Mesenchymal stem cell (in vitro differentiated cells and primary cell): ENCODE measurements at regions not wholly inside any gene's neighbourhood (a gene's known extent, or its start where the extent isn't known, plus 50 kb on each side); places are given as distances from the start of the nearest gene placed in this dataset.
"Not testable (repeated sequence)": the region's sequence is repeated elsewhere in the genome, so short reads cannot be mapped to it uniquely, and the experiment has no call there.

ENCODE experiments used
- DNase-seq: peaks from one replicate; pipeline ENCODE4 v3.0.0-alpha.2; 2013
- H2AFZ ChIP-seq: one replicate; pipeline ENCODE4 v1.6.1; 2013; ENCODE audit warnings: low read depth, mild to moderate bottlenecking, control low read depth, inconsistent platforms, low read length, moderate library complexity
- H2AK5ac ChIP-seq: 2 replicates; pipeline ENCODE4 v1.6.1; 2013; ENCODE audit warnings: low read length, moderate library complexity, mild to moderate bottlenecking, inconsistent platforms; ENCODE audit not compliant: severe bottlenecking
- H2BK120ac ChIP-seq: one replicate; pipeline ENCODE4 v1.6.1; 2013; ENCODE audit warnings: low read depth, mild to moderate bottlenecking, inconsistent platforms, low read length, moderate library complexity
- H2BK12ac ChIP-seq, 2 experiments: one replicate each; pipeline ENCODE4 v1.6.1; 2013; ENCODE audit warnings: inconsistent platforms in 2 of 2, low read length in 2 of 2, mild to moderate bottlenecking in 2 of 2, moderate library complexity in 2 of 2, control low read depth in 1 of 2
- H2BK15ac ChIP-seq: one replicate; pipeline ENCODE4 v1.6.1; 2013; ENCODE audit warnings: mild to moderate bottlenecking, low read depth, inconsistent platforms; ENCODE audit not compliant: poor library complexity, severe bottlenecking
- H2BK5ac ChIP-seq: 2 replicates; pipeline ENCODE4 v1.6.1; 2013; ENCODE audit warnings: low read depth, mild to moderate bottlenecking, low read length, control low read depth, inconsistent platforms; ENCODE audit not compliant: poor library complexity, severe bottlenecking
- H3K14ac ChIP-seq, 2 experiments: one replicate each; pipeline ENCODE4 v1.6.1; 2013; ENCODE audit warnings: inconsistent platforms in 2 of 2, low read length in 2 of 2, control low read depth in 1 of 2, mild to moderate bottlenecking in 1 of 2, moderate library complexity in 1 of 2
- H3K18ac ChIP-seq, 2 experiments: one replicate each; pipeline ENCODE4 v1.6.1; 2013; ENCODE audit warnings: inconsistent platforms in 2 of 2, low read length in 2 of 2, control low read depth in 1 of 2, low read depth in 1 of 2, mild to moderate bottlenecking in 1 of 2
- H3K23ac ChIP-seq, 2 experiments: one replicate each; pipeline ENCODE4 v1.6.1; 2013; ENCODE audit warnings: inconsistent platforms in 2 of 2, low read length in 2 of 2, mild to moderate bottlenecking in 2 of 2, moderate library complexity in 2 of 2, control low read depth in 1 of 2
- H3K27ac ChIP-seq: 2 replicates; pipeline ENCODE4 v1.5.1; 2013; ENCODE audit warnings: mild to moderate bottlenecking, moderate library complexity, low read length, control low read depth, inconsistent platforms; ENCODE audit not compliant: poor library complexity, severe bottlenecking
- H3K27me3 ChIP-seq, 2 experiments: 2 replicates each; pipeline versions ENCODE4 v1.6.1 to v1.7.0; 2013; ENCODE audit warnings: low read length in 2 of 2, mild to moderate bottlenecking in 2 of 2, moderate library complexity in 2 of 2, control low read depth in 1 of 2, inconsistent platforms in 1 of 2; ENCODE audit not compliant: control insufficient read depth in 1 of 2, insufficient read depth in 1 of 2
- H3K36me3 ChIP-seq, 2 experiments: 2 replicates each; pipeline versions ENCODE4 v1.6.1 to v1.7.0; 2013; ENCODE audit warnings: low read length in 2 of 2, control low read depth in 1 of 2, inconsistent platforms in 1 of 2, low read depth in 1 of 2, mild to moderate bottlenecking in 1 of 2; ENCODE audit not compliant: insufficient read depth in 2 of 2, control insufficient read depth in 1 of 2
- H3K4ac ChIP-seq, 2 experiments: one replicate each; pipeline ENCODE4 v1.6.1; 2013; ENCODE audit warnings: inconsistent platforms in 2 of 2, low read length in 2 of 2, mild to moderate bottlenecking in 2 of 2, moderate library complexity in 2 of 2, control low read depth in 1 of 2, low read depth in 1 of 2
- H3K4me1 ChIP-seq: 2 replicates; pipeline ENCODE4 v1.6.1; 2013; ENCODE audit warnings: low read depth, low read length, control low read depth; ENCODE audit not compliant: control insufficient read depth, insufficient read depth
- H3K4me2 ChIP-seq: 2 replicates; pipeline ENCODE4 v1.6.1; 2013; ENCODE audit warnings: low read length, mild to moderate bottlenecking, inconsistent platforms; ENCODE audit not compliant: poor library complexity, severe bottlenecking
- H3K4me3 ChIP-seq, 2 experiments: 2 replicates each; pipeline versions ENCODE4 v1.5.1 to v1.7.0; 2013; ENCODE audit warnings: low read length in 2 of 2, mild to moderate bottlenecking in 2 of 2, control low read depth in 1 of 2, low read depth in 1 of 2; ENCODE audit not compliant: insufficient read depth in 1 of 2
- H3K79me1 ChIP-seq: replicated peaks from 2 replicates; pipeline ENCODE4 v1.6.1; 2013; ENCODE audit warnings: mild to moderate bottlenecking, control low read depth, low read length, inconsistent platforms; ENCODE audit not compliant: poor library complexity, severe bottlenecking
- H3K9ac ChIP-seq: 2 replicates; pipeline ENCODE4 v1.7.0; 2013; ENCODE audit warnings: mild to moderate bottlenecking, low read length, moderate library complexity
- H3K9me3 ChIP-seq: 2 replicates; pipeline ENCODE4 v1.7.0; 2013; ENCODE audit warnings: mild to moderate bottlenecking, low read length; ENCODE audit not compliant: control insufficient read depth
- H4K8ac ChIP-seq: one replicate; pipeline ENCODE4 v1.6.1; 2013; ENCODE audit warnings: inconsistent platforms, mild to moderate bottlenecking, low read length, moderate library complexity
- H4K91ac ChIP-seq: one replicate; pipeline ENCODE4 v1.6.1; 2013; ENCODE audit warnings: mild to moderate bottlenecking, low read length, inconsistent platforms
- WGBS: methylation state at CpG from one replicate; pipeline ENCODE4 v1.1.7; 2013; ENCODE audit warnings: mixed read lengths; 5-methylcytosine and 5-hydroxymethylcytosine counted together

- H2BK120ac ChIP-seq, H3K79me1 ChIP-seq, H2BK5ac ChIP-seq, H3K9ac ChIP-seq, H3K18ac ChIP-seq, H3K4me1 ChIP-seq, H3K36me3 ChIP-seq, H2AFZ ChIP-seq, H2BK15ac ChIP-seq, H2AK5ac ChIP-seq, H3K4me3 ChIP-seq, H3K27ac ChIP-seq, H4K91ac ChIP-seq, DNase-seq, H4K8ac ChIP-seq, H3K27me3 ChIP-seq, H3K23ac ChIP-seq, H3K14ac ChIP-seq, H3K4ac ChIP-seq, H2BK12ac ChIP-seq, H3K4me2 ChIP-seq: not testable (repeated sequence)
- H3K9me3 ChIP-seq = peaks cover 14% of the 10 kb centered on the region
- WGBS = 71% methylated on average over 3 of the region's 22 CpGs
Observed at GRCh38 chrX:126673366-126673765, 120.8 kb upstream of the DCAF12L1 start.

- not testable (repeated sequence) for H3K27me3 ChIP-seq, H2AK5ac ChIP-seq, H3K79me1 ChIP-seq, H3K9ac ChIP-seq, H3K4me3 ChIP-seq, H4K91ac ChIP-seq, H3K4me1 ChIP-seq, H2BK120ac ChIP-seq, H3K4ac ChIP-seq, H3K4me2 ChIP-seq, H4K8ac ChIP-seq, H3K36me3 ChIP-seq, H3K27ac ChIP-seq, H2BK12ac ChIP-seq, H3K18ac ChIP-seq, H3K14ac ChIP-seq, H3K23ac ChIP-seq, H2BK5ac ChIP-seq, H2AFZ ChIP-seq, H2BK15ac ChIP-seq, DNase-seq
- WGBS = 95% methylated on average over 16 of the region's 56 CpGs
- peaks cover 14% of the 10 kb centered on the region for H3K9me3 ChIP-seq
Observed at GRCh38 chrX:126673816-126674491, 121.3 kb upstream of the DCAF12L1 start.

GRCh38 chrX:126695375-126695896, 124.1 kb upstream of the PRR32 start:
- no peak overlapping the region for H3K9ac ChIP-seq
- H2AK5ac ChIP-seq = no peak overlapping the region
- no peak overlapping the region for H2AFZ ChIP-seq
- no peak overlapping the region for H3K14ac ChIP-seq
- H3K27me3 ChIP-seq = no peaks in the 10 kb centered on the region
- no peak overlapping the region for H3K4me3 ChIP-seq
- H3K23ac ChIP-seq = no peak overlapping the region
- H4K91ac ChIP-seq = no peak overlapping the region
- no peak for DNase-seq
- H2BK12ac ChIP-seq = no peak overlapping the region
- H3K18ac ChIP-seq = no peak overlapping the region
- H4K8ac ChIP-seq = no peak overlapping the region
- H2BK15ac ChIP-seq = no peak overlapping the region
- WGBS = no CpG with 5 or more reads among the region's 2 CpGs
- no peak overlapping the region for H3K27ac ChIP-seq
- no peak overlapping the region for H2BK120ac ChIP-seq
- H3K4me2 ChIP-seq = no peak overlapping the region
- no peaks in the 10 kb centered on the region for H3K79me1 ChIP-seq
- no peaks in the 10 kb centered on the region for H3K36me3 ChIP-seq
- H2BK5ac ChIP-seq = no peak overlapping the region
- no peaks in the 10 kb centered on the region for H3K9me3 ChIP-seq
- H3K4me1 ChIP-seq = no peaks in the 10 kb centered on the region
- no peak overlapping the region for H3K4ac ChIP-seq

- 0% methylated on average over 1 of the region's 2 CpGs for WGBS
Observed at GRCh38 chrX:126697091-126697490, 122.4 kb upstream of the PRR32 start.

More at GRCh38 chrX:126697091-126697490, 122.4 kb upstream of the PRR32 start:
- no peak overlapping the region for H2BK12ac ChIP-seq
- H3K9ac ChIP-seq = no peak overlapping the region
- H4K91ac ChIP-seq = no peak overlapping the region
- H3K18ac ChIP-seq = no peak overlapping the region
- no peak overlapping the region for H2BK5ac ChIP-seq
- no peaks in the 10 kb centered on the region for H3K79me1 ChIP-seq
- no peak overlapping the region for H3K23ac ChIP-seq
- no peaks in the 10 kb centered on the region for H3K36me3 ChIP-seq
- no peak overlapping the region for H3K4ac ChIP-seq
- H2BK15ac ChIP-seq = no peak overlapping the region
- no peak overlapping the region for H3K14ac ChIP-seq
- no peak overlapping the region for H2BK120ac ChIP-seq
- peaks cover 2% of the 10 kb centered on the region for H3K9me3 ChIP-seq
- H3K4me3 ChIP-seq = no peak overlapping the region
- no peak for DNase-seq
- no peak overlapping the region for H3K4me2 ChIP-seq
- no peak overlapping the region for H4K8ac ChIP-seq
- H2AFZ ChIP-seq = no peak overlapping the region
- no peak overlapping the region for H3K27ac ChIP-seq
- no peaks in the 10 kb centered on the region for H3K27me3 ChIP-seq
- H2AK5ac ChIP-seq = no peak overlapping the region
- H3K4me1 ChIP-seq = peaks cover under 1% of the 10 kb centered on the region
